ENCODE measurements at regions not wholly inside any gene's neighbourhood (a gene's known extent, or its start where the extent isn't known, plus 50 kb on each side); places are given as distances from the start of the nearest gene placed in this dataset.

DNA sequence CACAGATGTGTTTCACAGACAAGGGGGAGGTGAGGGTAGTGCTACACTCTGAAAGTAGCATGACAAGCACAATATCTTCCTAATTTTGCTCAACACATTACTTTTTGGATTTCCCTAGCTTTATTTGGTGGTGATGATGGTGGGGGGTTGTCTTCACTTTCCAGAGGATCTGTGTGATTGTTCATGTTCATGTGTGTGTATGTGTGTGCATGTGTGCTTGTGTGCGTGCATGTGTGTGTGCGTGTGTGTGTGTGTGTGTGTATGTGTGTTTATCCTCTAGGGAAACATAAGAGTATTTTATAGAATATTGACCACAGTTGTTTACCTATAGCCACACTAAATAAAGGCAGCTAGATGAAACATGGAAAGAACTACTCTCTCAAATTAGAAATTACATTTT is 183.8 kb upstream of the EYA4 start:
- TF ChIP-seq, protein P1, sequence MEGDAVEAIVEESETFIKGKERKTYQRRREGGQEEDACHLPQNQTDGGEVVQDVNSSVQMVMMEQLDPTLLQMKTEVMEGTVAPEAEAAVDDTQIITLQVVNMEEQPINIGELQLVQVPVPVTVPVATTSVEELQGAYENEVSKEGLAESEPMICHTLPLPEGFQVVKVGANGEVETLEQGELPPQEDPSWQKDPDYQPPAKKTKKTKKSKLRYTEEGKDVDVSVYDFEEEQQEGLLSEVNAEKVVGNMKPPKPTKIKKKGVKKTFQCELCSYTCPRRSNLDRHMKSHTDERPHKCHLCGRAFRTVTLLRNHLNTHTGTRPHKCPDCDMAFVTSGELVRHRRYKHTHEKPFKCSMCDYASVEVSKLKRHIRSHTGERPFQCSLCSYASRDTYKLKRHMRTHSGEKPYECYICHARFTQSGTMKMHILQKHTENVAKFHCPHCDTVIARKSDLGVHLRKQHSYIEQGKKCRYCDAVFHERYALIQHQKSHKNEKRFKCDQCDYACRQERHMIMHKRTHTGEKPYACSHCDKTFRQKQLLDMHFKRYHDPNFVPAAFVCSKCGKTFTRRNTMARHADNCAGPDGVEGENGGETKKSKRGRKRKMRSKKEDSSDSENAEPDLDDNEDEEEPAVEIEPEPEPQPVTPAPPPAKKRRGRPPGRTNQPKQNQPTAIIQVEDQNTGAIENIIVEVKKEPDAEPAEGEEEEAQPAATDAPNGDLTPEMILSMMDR (IDR thresholded peaks at IDR 0.05; ENCODE audit: control extremely low read depth, extremely low read depth) = no peak
- Histone ChIP-seq H3K27me3 (ENCODE audit: control insufficient read depth in 3 of 3, insufficient read depth in 3 of 3, low read length in 2 of 3) (no peaks in the 10 kb centered on the region), H3K4me3 (no peak overlapping the region), H3K4me1 (ENCODE audit: control insufficient read depth in 5 of 5, insufficient read depth in 5 of 5, low read length in 5 of 5) (peaks cover 0 to 15% (median 0%) of the 10 kb centered on the region in 5 donors), H3K9me3 (ENCODE audit: control insufficient read depth in 4 of 4, insufficient read depth in 3 of 4, low read length in 3 of 4) (no peaks in the 10 kb centered on the region), H3K36me3 (ENCODE audit: control insufficient read depth in 4 of 4, insufficient read depth in 4 of 4, low read length in 4 of 4) (no peaks in the 10 kb centered on the region), H3K27ac (ENCODE audit: low read depth in 1 of 2, low read length in 1 of 2) (peak overlapping the region in 1 of 2 donors; percentile 23), H3K9ac (ENCODE audit: insufficient read depth in 1 of 2, low read length in 2 of 2) (no peak overlapping the region)
- DNase-seq = no peak
- WGBS, 2 donors = 97 to 98% methylated on average over 2 of the region's 2 CpGs
- no peak for ATAC-seq (ENCODE audit: insufficient read depth, low FRiP score)

DNA sequence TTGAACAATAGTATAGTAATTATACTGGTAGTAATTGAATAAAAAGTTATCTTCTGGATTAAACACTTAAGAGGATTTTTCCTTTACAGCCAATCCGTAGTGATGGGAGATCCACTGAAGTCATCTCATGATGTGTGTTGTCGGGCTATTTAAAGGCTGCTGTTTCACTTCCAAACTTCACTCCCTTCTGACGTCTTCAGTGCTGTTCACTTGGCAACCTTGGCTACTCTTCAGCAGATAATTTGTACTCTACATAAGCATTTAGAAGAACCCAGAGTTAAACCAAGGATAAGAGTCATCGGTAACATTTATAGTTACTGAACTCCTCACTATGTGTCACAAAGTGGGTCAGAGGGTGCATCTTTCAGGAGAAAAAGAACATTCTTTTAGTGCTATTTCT is 179.1 kb upstream of the EYA4 start:
- DNase-seq (peak; percentile 26 to 83 (median 83)), ATAC-seq (ENCODE audit: insufficient read depth, low FRiP score) (no peak)
- Histone ChIP-seq H3K4me3 (no peak overlapping the region), H3K9ac (ENCODE audit: insufficient read depth in 1 of 2, low read length in 2 of 2) (no peak overlapping the region), H3K4me1 (ENCODE audit: control insufficient read depth in 5 of 5, insufficient read depth in 5 of 5, low read length in 5 of 5) (peaks cover 0 to 8% (median 1%) of the 10 kb centered on the region in 5 donors), H3K9me3 (ENCODE audit: control insufficient read depth in 4 of 4, insufficient read depth in 3 of 4, low read length in 3 of 4) (no peaks in the 10 kb centered on the region), H3K27me3 (ENCODE audit: control insufficient read depth in 3 of 3, insufficient read depth in 3 of 3, low read length in 2 of 3) (no peaks in the 10 kb centered on the region), H3K27ac (ENCODE audit: low read depth in 1 of 2, low read length in 1 of 2) (no peak overlapping the region), H3K36me3 (ENCODE audit: control insufficient read depth in 4 of 4, insufficient read depth in 4 of 4, low read length in 4 of 4) (no peaks in the 10 kb centered on the region)
- TF ChIP-seq, protein P1 (IDR thresholded peaks at IDR 0.05; ENCODE audit: control extremely low read depth, extremely low read depth) = no peak
- 64 to 73% methylated on average over 4 of the region's 4 CpGs for WGBS, 2 donors

DNA sequence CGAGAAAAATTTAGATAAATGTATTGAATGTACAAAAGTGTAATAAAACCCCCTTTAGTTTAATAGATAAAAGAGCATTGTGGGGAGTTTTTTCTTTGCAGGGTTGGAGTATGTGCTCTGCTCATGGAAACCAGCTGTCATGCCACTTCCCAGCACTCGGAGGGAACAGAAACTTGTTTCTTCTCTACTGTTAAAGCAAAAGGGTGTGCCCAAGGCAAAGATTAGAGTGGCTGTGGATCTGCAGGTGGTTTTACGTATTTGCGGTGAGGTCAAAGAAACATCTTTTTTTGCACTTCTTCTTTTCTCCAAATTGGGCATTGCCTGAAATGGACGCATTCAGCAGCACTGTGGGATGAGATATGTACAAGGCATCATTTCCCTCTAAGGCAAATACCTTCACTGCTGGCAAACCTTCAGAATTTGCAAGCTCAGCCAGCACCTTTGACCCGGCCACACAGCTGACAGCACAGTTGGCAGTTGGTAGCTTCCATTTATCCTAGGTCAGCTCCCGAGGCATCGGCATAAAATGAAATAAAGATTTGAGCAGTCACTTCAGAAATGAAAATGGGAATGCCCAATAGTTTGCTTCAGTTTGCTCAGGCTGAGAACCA is 178.4 kb upstream of the EYA4 start:
- DNase-seq = peak; percentile 57 to 81 (median 78)
- peak overlapping the region in 1 of 2 donors; percentile 92 for H3K27ac ChIP-seq (ENCODE audit: low read depth in 1 of 2, low read length in 1 of 2)
- ATAC-seq (ENCODE audit: insufficient read depth, low FRiP score) = no peak
- H3K36me3 ChIP-seq (ENCODE audit: control insufficient read depth in 4 of 4, insufficient read depth in 4 of 4, low read length in 4 of 4) = no peaks in the 10 kb centered on the region
- TF ChIP-seq, protein P1 (IDR thresholded peaks at IDR 0.05; ENCODE audit: control extremely low read depth, extremely low read depth) = no peak
- no peak overlapping the region for H3K9ac ChIP-seq (ENCODE audit: insufficient read depth in 1 of 2, low read length in 2 of 2)
- H3K9me3 ChIP-seq (ENCODE audit: control insufficient read depth in 4 of 4, insufficient read depth in 3 of 4, low read length in 3 of 4) = no peaks in the 10 kb centered on the region
- peaks cover 0 to 8% (median 1%) of the 10 kb centered on the region in 5 donors for H3K4me1 ChIP-seq (ENCODE audit: control insufficient read depth in 5 of 5, insufficient read depth in 5 of 5, low read length in 5 of 5)
- H3K4me3 ChIP-seq = no peak overlapping the region
- 72 to 88% methylated on average over 8 of the region's 8 CpGs for WGBS, 2 donors
- no peaks in the 10 kb centered on the region for H3K27me3 ChIP-seq (ENCODE audit: control insufficient read depth in 3 of 3, insufficient read depth in 3 of 3, low read length in 2 of 3)

DNA sequence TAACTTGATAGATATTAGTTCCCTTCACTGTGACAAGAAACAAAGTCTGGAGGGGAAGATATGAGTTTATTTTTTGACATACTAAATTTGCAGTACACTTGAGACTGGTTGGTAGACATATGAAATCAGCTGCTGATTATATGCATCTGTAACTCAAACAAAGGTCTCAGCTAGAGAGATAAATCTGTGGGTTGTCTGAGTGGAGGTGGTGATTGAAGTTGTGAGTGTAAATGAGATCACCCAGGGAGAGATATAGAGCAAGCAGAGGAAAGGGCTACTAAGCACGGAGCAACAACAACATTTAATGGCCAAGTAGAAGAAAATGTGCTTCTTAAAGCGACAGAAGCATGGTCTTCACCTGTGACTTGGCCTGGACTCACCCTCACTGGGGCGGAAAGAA is 173.2 kb upstream of the EYA4 start:
- peaks cover 0 to 3% (median 0%) of the 10 kb centered on the region in 5 donors for H3K4me1 ChIP-seq (ENCODE audit: control insufficient read depth in 5 of 5, insufficient read depth in 5 of 5, low read length in 5 of 5)
- DNase-seq (no peak), ATAC-seq (ENCODE audit: insufficient read depth, low FRiP score) (no peak)
- TF ChIP-seq, protein P1 (IDR thresholded peaks at IDR 0.05; ENCODE audit: control extremely low read depth, extremely low read depth) = no peak
- no peak overlapping the region for H3K9ac ChIP-seq (ENCODE audit: insufficient read depth in 1 of 2, low read length in 2 of 2)
- WGBS, 2 donors = 77 to 81% methylated on average over 3 of the region's 3 CpGs
- H3K9me3 ChIP-seq (ENCODE audit: control insufficient read depth in 4 of 4, insufficient read depth in 3 of 4, low read length in 3 of 4) = no peaks in the 10 kb centered on the region
- H3K36me3 ChIP-seq (ENCODE audit: control insufficient read depth in 4 of 4, insufficient read depth in 4 of 4, low read length in 4 of 4) = no peaks in the 10 kb centered on the region
- peak overlapping the region in 1 of 2 donors; percentile 68 for H3K27ac ChIP-seq (ENCODE audit: low read depth in 1 of 2, low read length in 1 of 2)
- H3K27me3 ChIP-seq (ENCODE audit: control insufficient read depth in 3 of 3, insufficient read depth in 3 of 3, low read length in 2 of 3) = no peaks in the 10 kb centered on the region
- H3K4me3 ChIP-seq = no peak overlapping the region
